B cell (primary cell): ENCODE measurements at regions not wholly inside any gene's neighbourhood (a gene's known extent, or its start where the extent isn't known, plus 50 kb on each side); places are given as distances from the start of the nearest gene placed in this dataset.

Experiments
- ATAC-seq: fragments of 200-7000 bp; cut with Tn5 transposase; one replicate; pipeline ENCODE4 v1.10.0; 2021; ENCODE audit warnings: low read depth, mild to moderate bottlenecking, moderate number of reproducible peaks, moderate library complexity
- CTCF ChIA-PET: fragments of 350-600 bp; sonication (Branson Sonifier 250); formaldehyde crosslinking; loops from one replicate; lab custom pipeline; 2021; ENCODE audit warnings: antibody characterized with exemption, inconsistent platforms; lab: Charles Lee
- POLR2A ChIA-PET: fragments of 350-600 bp; sonication (Branson Sonifier 250); formaldehyde crosslinking; loops from one replicate; lab custom pipeline; 2021; ENCODE audit warnings: antibody characterized with exemption; lab: Charles Lee
- DNase-seq: peaks from one replicate; pipeline ENCODE4 v3.0.0; 2013
- H2AFZ ChIP-seq: 2 replicates; pipeline ENCODE4 v1.6.1; 2012; ENCODE audit warnings: mild to moderate bottlenecking, low read depth, low read length; ENCODE audit not compliant: insufficient read depth, poor library complexity, severe bottlenecking
- H3K27ac ChIP-seq, 2 donors: 1 replicate in 1 of 2; 2 replicates in 1 of 2; pipeline ENCODE4 v1.5.1; 2012 to 2013; ENCODE audit warnings: low read length in 2 of 2, mild to moderate bottlenecking in 2 of 2, moderate library complexity in 1 of 2
- H3K27me3 ChIP-seq, 4 experiments: fragments of 200-600 bp in 1 of 4; sonication (generic) in 1 of 4; replicated peaks in 1 of 4; 1 replicate in 2 of 4; 2 replicates in 2 of 4; pipeline versions ENCODE4 v1.6.1 to v1.7.0; 2013 to 2016; ENCODE audit warnings: low read length in 3 of 4, mild to moderate bottlenecking in 2 of 4, mixed read lengths in 1 of 4, moderate library complexity in 1 of 4; ENCODE audit not compliant: insufficient read depth in 4 of 4, control insufficient read depth in 3 of 4; ENCODE audit errors: control extremely low read depth in 1 of 4
- H3K36me3 ChIP-seq, 2 experiments: replicated peaks in 1 of 2; 1 replicate in 1 of 2; 2 replicates in 1 of 2; pipeline versions ENCODE4 v1.6.1 to v1.7.1; 2013; ENCODE audit warnings: low read length in 1 of 2; ENCODE audit not compliant: insufficient read depth in 2 of 2, control insufficient read depth in 1 of 2; ENCODE audit errors: control extremely low read depth in 1 of 2, extremely low read depth in 1 of 2
- H3K4me1 ChIP-seq, 2 donors: fragments of 200-600 bp in 1 of 2; sonication (generic) in 1 of 2; 1 replicate in 1 of 2; 2 replicates in 1 of 2; pipeline versions ENCODE4 v1.5.1 to v1.6.1; 2013 to 2017; ENCODE audit warnings: low read length in 2 of 2; ENCODE audit not compliant: control insufficient read depth in 2 of 2, insufficient read depth in 2 of 2
- H3K4me2 ChIP-seq: replicated peaks from 2 replicates; pipeline ENCODE3; 2012; ENCODE audit warnings: mild to moderate bottlenecking, low read depth, low read length; ENCODE audit not compliant: poor library complexity, severe bottlenecking
- H3K4me3 ChIP-seq, 5 experiments: fragments of 200-600 bp in 1 of 5; sonication (generic) in 1 of 5; 1 replicate in 3 of 5; 2 replicates in 2 of 5; pipeline versions ENCODE4 v1.5.1 to v1.7.0; 2011 to 2016; ENCODE audit warnings: low read length in 4 of 5, mild to moderate bottlenecking in 4 of 5, low read depth in 2 of 5, control low read depth in 1 of 5, moderate library complexity in 1 of 5; ENCODE audit not compliant: insufficient read depth in 1 of 5; ENCODE audit errors: control extremely low read depth in 1 of 5, extremely low read depth in 1 of 5
- H3K79me2 ChIP-seq: fragments of 200-600 bp; sonication (generic); one replicate; pipeline ENCODE4 v1.6.0; 2016; ENCODE audit warnings: low read length; ENCODE audit not compliant: control insufficient read depth, insufficient read depth
- H3K9ac ChIP-seq: fragments of 200-600 bp; sonication (generic); 2 replicates; pipeline ENCODE4 v1.6.1; 2017; ENCODE audit warnings: mild to moderate bottlenecking, low read length, moderate library complexity
- H3K9me3 ChIP-seq, 3 donors: one replicate each; pipeline versions ENCODE4 v1.6.1 to v1.7.1; 2013; ENCODE audit warnings: low read length in 2 of 3; ENCODE audit not compliant: control insufficient read depth in 2 of 3, insufficient read depth in 1 of 3; ENCODE audit errors: control extremely low read depth in 1 of 3
- H4K20me1 ChIP-seq: 2 replicates; pipeline ENCODE4 v1.6.0; 2012; ENCODE audit warnings: mild to moderate bottlenecking, low read length; ENCODE audit not compliant: insufficient read depth, control insufficient read depth, poor library complexity, severe bottlenecking
- H3K27ac Mint-ChIP-seq: one replicate; pipeline ENCODE4 v1.8.0; 2021; ENCODE audit warnings: mixed read lengths
- H3K27me3 Mint-ChIP-seq: one replicate; pipeline ENCODE4 v1.8.0; 2021; ENCODE audit warnings: mixed read lengths
- H3K4me1 Mint-ChIP-seq: one replicate; pipeline ENCODE4 v1.8.0; 2021; ENCODE audit warnings: mixed read lengths
- H3K4me3 Mint-ChIP-seq: one replicate; pipeline ENCODE4 v1.8.0; 2021; ENCODE audit warnings: mixed read lengths
- H3K9me3 Mint-ChIP-seq: one replicate; pipeline ENCODE4 v1.8.0; 2022; ENCODE audit warnings: mixed read lengths; ENCODE audit not compliant: insufficient read depth
- EZH2 ChIP-seq: IDR thresholded peaks from 2 replicates; pipeline ENCODE4 v1.6.1; 2012; ENCODE audit warnings: borderline replicate concordance, low read depth, mild to moderate bottlenecking, moderate library complexity, low read length; ENCODE audit not compliant: insufficient read depth, poor library complexity, severe bottlenecking
- WGBS: methylation state at CpG from one replicate; pipeline ENCODE4 v1.1.5; 2013; ENCODE audit warnings: missing lambda C conversion rate; ENCODE audit not compliant: insufficient coverage; 5-methylcytosine and 5-hydroxymethylcytosine counted together
- intact Hi-C: fragments of 100-400 bp; cut with micrococcal nuclease; formaldehyde crosslinking; loops from one replicate; pipeline ENCODE4 v1.10.0; 2022
- TF ChIP-seq, protein P1 (sequence below): fragments of 200-600 bp; IDR thresholded peaks from one replicate; pipeline ENCODE4 v1.8.0; 2022; ENCODE audit warnings: antibody characterized with exemption, mild to moderate bottlenecking

DNA sequence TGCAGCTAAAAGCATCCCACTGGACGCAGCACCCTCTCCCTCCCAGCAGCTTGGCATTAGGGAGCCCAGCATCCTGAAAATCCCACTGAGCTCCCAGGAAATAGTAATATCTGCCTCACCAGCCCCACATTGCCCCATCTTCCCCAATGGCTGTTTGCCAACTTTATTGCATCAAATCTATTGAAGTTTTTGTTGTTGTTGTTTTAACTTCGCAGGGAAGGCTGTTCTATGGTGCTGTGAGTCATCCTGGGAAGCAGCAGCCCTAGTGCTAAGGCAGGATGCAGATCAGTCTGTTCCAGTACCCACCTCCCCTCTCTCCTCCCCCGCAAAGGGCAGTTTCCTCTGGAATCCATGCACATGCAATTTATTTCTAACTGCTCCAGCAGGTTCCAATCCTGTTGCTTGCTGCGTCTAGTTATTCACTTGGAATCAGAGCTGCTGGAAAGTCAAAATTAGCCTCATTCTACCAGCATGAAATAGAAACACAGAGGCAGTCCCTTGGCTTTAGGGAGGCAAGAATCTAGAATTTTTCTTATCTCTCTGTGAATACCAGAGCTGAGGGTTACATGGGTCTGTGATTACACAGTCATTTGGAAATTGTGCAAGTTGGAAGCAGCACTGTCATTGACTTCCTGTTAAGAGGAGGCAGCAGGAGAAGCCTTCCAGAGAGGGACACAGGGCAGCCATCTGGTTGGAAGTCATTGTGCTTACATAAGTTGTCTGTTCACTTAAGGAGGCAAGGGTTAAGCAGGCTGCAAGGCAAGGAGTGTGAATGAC, 115.9 kb upstream of the CACUL1 start:
- no peaks in the 10 kb centered on the region for H3K4me1 Mint-ChIP-seq
- Histone ChIP-seq H3K9me3 (no peaks in the 10 kb centered on the region), H4K20me1 (no peaks in the 10 kb centered on the region), H3K9ac (no peak overlapping the region), H3K79me2 (no peaks in the 10 kb centered on the region), H3K27me3 (peaks cover 0 to 8% (median 0%) of the 10 kb centered on the region in 4 experiments), H3K4me1 (no peaks in the 10 kb centered on the region), H2AFZ (no peak overlapping the region), H3K36me3 (no peaks in the 10 kb centered on the region), H3K4me3 (no peak overlapping the region), H3K27ac (no peak overlapping the region), H3K4me2 (no peak overlapping the region)
- intact Hi-C loops: no loop called here
- POLR2A ChIA-PET: no interaction called here
- WGBS: 79% methylated on average over 2 of the region's 4 CpGs
- no peak for TF ChIP-seq EZH2
- TF ChIP-seq, protein P1, sequence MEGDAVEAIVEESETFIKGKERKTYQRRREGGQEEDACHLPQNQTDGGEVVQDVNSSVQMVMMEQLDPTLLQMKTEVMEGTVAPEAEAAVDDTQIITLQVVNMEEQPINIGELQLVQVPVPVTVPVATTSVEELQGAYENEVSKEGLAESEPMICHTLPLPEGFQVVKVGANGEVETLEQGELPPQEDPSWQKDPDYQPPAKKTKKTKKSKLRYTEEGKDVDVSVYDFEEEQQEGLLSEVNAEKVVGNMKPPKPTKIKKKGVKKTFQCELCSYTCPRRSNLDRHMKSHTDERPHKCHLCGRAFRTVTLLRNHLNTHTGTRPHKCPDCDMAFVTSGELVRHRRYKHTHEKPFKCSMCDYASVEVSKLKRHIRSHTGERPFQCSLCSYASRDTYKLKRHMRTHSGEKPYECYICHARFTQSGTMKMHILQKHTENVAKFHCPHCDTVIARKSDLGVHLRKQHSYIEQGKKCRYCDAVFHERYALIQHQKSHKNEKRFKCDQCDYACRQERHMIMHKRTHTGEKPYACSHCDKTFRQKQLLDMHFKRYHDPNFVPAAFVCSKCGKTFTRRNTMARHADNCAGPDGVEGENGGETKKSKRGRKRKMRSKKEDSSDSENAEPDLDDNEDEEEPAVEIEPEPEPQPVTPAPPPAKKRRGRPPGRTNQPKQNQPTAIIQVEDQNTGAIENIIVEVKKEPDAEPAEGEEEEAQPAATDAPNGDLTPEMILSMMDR: no peak
- no peak overlapping the region for H3K27ac Mint-ChIP-seq
- DNase-seq (no peak), ATAC-seq (no peak)
- CTCF ChIA-PET: no interaction called here
- H3K27me3 Mint-ChIP-seq: peaks cover 51% of the 10 kb centered on the region
- H3K4me3 Mint-ChIP-seq: no peak overlapping the region
- no peaks in the 10 kb centered on the region for H3K9me3 Mint-ChIP-seq

DNA sequence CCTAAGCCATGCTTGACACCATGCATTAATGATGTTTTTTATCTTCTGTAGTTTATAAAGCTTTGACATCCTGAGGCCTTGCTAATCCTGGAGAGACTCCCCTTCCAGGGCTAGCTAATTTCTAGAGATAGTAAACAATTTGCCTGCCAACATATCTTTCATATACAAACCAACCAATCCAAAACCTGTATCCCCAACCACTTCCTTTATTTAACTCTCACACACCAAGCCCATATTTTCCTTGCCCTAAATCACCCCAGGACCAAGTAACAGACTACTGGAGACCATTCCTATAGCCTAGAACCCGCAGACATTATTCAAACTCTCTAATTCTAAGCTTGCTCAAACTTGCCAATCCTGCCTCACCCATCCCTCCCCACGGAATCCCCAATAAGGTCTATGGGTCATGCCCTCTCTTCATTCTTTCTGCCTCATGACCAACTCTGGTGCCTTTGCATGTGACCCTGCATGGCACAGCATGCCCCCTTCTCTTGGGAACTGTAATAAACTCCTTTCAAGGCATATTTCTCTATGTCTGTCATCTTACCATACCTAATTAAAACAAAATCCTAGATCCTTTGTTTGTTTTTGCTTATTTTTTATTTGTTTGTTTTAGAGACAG, 116.6 kb upstream of the CACUL1 start:
- no peak overlapping the region for H3K27ac Mint-ChIP-seq
- Histone ChIP-seq H3K9ac (no peak overlapping the region), H4K20me1 (no peaks in the 10 kb centered on the region), H3K4me1 (no peaks in the 10 kb centered on the region), H3K4me2 (no peak overlapping the region), H3K27me3 (peaks cover 0 to 13% (median 3%) of the 10 kb centered on the region in 4 experiments), H3K36me3 (no peaks in the 10 kb centered on the region), H3K4me3 (no peak overlapping the region), H2AFZ (no peak overlapping the region), H3K9me3 (peaks cover 0 to 2% (median 0%) of the 10 kb centered on the region in 3 donors), H3K79me2 (no peaks in the 10 kb centered on the region), H3K27ac (no peak overlapping the region)
- CTCF ChIA-PET: no interaction called here
- H3K27me3 Mint-ChIP-seq: peaks cover 53% of the 10 kb centered on the region
- no peak for ATAC-seq
- H3K9me3 Mint-ChIP-seq: peaks cover 2% of the 10 kb centered on the region
- no peak overlapping the region for H3K4me3 Mint-ChIP-seq
- WGBS: 95% methylated on average over 2 of the region's 2 CpGs
- no peak for DNase-seq
- POLR2A ChIA-PET: no interaction called here
- no peaks in the 10 kb centered on the region for H3K4me1 Mint-ChIP-seq
- intact Hi-C loops: no loop called here
- no peak for TF ChIP-seq EZH2
- TF ChIP-seq, protein P1: no peak
